ENCODE measurements at regions not wholly inside any gene's neighbourhood (a gene's known extent, or its start where the extent isn't known, plus 50 kb on each side); places are given as distances from the start of the nearest gene placed in this dataset.

DNA sequence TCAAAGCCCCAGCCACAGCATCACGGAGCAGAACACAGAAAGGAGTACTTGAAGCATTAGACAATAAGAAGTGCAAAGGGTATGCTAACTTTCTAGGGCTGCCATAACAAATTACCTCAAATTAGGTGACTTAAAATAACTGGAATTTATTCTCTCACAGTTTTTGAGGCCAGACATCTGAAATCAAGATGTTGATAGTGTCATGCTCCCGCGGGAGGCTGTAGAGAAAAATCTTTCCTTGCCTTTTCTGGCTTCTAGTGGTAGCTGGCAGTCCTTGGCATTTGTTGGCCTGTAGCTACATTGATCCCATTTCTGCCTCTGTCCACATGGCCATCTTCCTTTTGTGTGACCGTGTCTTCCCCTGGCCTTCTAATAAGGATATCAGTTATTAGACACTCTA is 51.9 kb upstream of the SPDL1 start:
- Histone ChIP-seq H3K27me3 (ENCODE audit: control insufficient read depth in 2 of 2, insufficient read depth in 2 of 2, low read length in 2 of 2) (no peaks in the 10 kb centered on the region), H3K4me2 (ENCODE audit: insufficient read depth, low read length) (no peak overlapping the region), H4K20me1 (replicated peaks; ENCODE audit: control insufficient read depth, insufficient read depth, low read length) (no peaks in the 10 kb centered on the region; the same call in 1 of the 2 replicates), H3K9me1 (ENCODE audit: control insufficient read depth, insufficient read depth, low read length) (no peaks in the 10 kb centered on the region), H3K36me3 (ENCODE audit: control insufficient read depth, insufficient read depth, low read length) (no peaks in the 10 kb centered on the region), H3K27ac (ENCODE audit: extremely low read depth, low read depth, low read length) (no peak overlapping the region), H2AFZ (ENCODE audit: low read depth, low read length) (no peak overlapping the region), H3K79me2 (ENCODE audit: control insufficient read depth, insufficient read depth, low read length) (no peaks in the 10 kb centered on the region), H3K4me3 (no peak overlapping the region), H3K4me1 (replicated peaks in 1 of 2; ENCODE audit: control insufficient read depth in 2 of 2, insufficient read depth in 2 of 2, low read length in 2 of 2) (no peaks in the 10 kb centered on the region), H3K9me3 (replicated peaks; ENCODE audit: control insufficient read depth, insufficient read depth, low read depth, low read length) (no peaks in the 10 kb centered on the region), H3K9ac (ENCODE audit: insufficient read depth in 1 of 2, low read depth in 2 of 2, low read length in 2 of 2) (no peak overlapping the region)
- CTCF ChIA-PET (ENCODE audit: low intra/inter-chr PET ratio) = no interaction called here
- no TSS peak for BruUV-seq (replicated peaks)
- in situ Hi-C loops (cut with MboI) = no loop called here
- 1% methylated on average over 4 of the region's 4 CpGs for WGBS (ENCODE audit: insufficient coverage, low coverage, missing lambda C conversion rate)
- FAIRE-seq = no peak
- DNase-seq (ENCODE audit: extremely low read depth in 1 of 4, low spot score in 3 of 4) = no peak
- no peak for ATAC-seq
- POLR2A ChIA-PET = no interaction called here
- intact Hi-C loops (cut with micrococcal nuclease) = no loop called here
- TF ChIP-seq ASH1L (IDR thresholded peaks at IDR 0.05; ENCODE audit: borderline replicate concordance, low read depth, partially characterized antibody) (no peak), CEBPG (CRISPR knock-in tag; IDR thresholded peaks at IDR 0.05) (no peak), CEBPG (tag; conservative IDR thresholded peaks at IDR 0.05 in 1 of 2, IDR thresholded peaks at IDR 0.05 in 1 of 2) (no peak), KLF16 (IDR thresholded peaks at IDR 0.05) (no peak), TEAD1 (CRISPR knock-in tag; IDR thresholded peaks at IDR 0.05) (no peak), SNIP1 (IDR thresholded peaks at IDR 0.05; ENCODE audit: low read depth) (no peak), MECOM (CRISPR knock-in tag; IDR thresholded peaks at IDR 0.05) (no peak)
- TF ChIP-seq, protein P1, sequence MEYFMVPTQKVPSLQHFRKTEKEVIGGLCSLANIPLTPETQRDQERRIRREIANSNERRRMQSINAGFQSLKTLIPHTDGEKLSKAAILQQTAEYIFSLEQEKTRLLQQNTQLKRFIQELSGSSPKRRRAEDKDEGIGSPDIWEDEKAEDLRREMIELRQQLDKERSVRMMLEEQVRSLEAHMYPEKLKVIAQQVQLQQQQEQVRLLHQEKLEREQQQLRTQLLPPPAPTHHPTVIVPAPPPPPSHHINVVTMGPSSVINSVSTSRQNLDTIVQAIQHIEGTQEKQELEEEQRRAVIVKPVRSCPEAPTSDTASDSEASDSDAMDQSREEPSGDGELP (CRISPR knock-in tag; IDR thresholded peaks at IDR 0.05; ENCODE audit: borderline replicate concordance) = no peak
- TF ChIP-seq, protein P2, sequence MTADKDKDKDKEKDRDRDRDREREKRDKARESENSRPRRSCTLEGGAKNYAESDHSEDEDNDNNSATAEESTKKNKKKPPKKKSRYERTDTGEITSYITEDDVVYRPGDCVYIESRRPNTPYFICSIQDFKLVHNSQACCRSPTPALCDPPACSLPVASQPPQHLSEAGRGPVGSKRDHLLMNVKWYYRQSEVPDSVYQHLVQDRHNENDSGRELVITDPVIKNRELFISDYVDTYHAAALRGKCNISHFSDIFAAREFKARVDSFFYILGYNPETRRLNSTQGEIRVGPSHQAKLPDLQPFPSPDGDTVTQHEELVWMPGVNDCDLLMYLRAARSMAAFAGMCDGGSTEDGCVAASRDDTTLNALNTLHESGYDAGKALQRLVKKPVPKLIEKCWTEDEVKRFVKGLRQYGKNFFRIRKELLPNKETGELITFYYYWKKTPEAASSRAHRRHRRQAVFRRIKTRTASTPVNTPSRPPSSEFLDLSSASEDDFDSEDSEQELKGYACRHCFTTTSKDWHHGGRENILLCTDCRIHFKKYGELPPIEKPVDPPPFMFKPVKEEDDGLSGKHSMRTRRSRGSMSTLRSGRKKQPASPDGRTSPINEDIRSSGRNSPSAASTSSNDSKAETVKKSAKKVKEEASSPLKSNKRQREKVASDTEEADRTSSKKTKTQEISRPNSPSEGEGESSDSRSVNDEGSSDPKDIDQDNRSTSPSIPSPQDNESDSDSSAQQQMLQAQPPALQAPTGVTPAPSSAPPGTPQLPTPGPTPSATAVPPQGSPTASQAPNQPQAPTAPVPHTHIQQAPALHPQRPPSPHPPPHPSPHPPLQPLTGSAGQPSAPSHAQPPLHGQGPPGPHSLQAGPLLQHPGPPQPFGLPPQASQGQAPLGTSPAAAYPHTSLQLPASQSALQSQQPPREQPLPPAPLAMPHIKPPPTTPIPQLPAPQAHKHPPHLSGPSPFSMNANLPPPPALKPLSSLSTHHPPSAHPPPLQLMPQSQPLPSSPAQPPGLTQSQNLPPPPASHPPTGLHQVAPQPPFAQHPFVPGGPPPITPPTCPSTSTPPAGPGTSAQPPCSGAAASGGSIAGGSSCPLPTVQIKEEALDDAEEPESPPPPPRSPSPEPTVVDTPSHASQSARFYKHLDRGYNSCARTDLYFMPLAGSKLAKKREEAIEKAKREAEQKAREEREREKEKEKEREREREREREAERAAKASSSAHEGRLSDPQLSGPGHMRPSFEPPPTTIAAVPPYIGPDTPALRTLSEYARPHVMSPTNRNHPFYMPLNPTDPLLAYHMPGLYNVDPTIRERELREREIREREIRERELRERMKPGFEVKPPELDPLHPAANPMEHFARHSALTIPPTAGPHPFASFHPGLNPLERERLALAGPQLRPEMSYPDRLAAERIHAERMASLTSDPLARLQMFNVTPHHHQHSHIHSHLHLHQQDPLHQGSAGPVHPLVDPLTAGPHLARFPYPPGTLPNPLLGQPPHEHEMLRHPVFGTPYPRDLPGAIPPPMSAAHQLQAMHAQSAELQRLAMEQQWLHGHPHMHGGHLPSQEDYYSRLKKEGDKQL (CRISPR knock-in tag; IDR thresholded peaks at IDR 0.05; ENCODE audit: borderline replicate concordance) = no peak
- TF ChIP-seq, protein P3, sequence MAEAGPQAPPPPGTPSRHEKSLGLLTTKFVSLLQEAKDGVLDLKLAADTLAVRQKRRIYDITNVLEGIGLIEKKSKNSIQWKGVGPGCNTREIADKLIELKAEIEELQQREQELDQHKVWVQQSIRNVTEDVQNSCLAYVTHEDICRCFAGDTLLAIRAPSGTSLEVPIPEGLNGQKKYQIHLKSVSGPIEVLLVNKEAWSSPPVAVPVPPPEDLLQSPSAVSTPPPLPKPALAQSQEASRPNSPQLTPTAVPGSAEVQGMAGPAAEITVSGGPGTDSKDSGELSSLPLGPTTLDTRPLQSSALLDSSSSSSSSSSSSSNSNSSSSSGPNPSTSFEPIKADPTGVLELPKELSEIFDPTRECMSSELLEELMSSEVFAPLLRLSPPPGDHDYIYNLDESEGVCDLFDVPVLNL (CRISPR knock-in tag; IDR thresholded peaks at IDR 0.05; ENCODE audit: low read depth) = no peak
- TF ChIP-seq, protein P4, sequence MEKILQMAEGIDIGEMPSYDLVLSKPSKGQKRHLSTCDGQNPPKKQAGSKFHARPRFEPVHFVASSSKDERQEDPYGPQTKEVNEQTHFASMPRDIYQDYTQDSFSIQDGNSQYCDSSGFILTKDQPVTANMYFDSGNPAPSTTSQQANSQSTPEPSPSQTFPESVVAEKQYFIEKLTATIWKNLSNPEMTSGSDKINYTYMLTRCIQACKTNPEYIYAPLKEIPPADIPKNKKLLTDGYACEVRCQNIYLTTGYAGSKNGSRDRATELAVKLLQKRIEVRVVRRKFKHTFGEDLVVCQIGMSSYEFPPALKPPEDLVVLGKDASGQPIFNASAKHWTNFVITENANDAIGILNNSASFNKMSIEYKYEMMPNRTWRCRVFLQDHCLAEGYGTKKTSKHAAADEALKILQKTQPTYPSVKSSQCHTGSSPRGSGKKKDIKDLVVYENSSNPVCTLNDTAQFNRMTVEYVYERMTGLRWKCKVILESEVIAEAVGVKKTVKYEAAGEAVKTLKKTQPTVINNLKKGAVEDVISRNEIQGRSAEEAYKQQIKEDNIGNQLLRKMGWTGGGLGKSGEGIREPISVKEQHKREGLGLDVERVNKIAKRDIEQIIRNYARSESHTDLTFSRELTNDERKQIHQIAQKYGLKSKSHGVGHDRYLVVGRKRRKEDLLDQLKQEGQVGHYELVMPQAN (IDR thresholded peaks at IDR 0.05; ENCODE audit: borderline replicate concordance) = no peak
- TF ChIP-seq, protein P5, sequence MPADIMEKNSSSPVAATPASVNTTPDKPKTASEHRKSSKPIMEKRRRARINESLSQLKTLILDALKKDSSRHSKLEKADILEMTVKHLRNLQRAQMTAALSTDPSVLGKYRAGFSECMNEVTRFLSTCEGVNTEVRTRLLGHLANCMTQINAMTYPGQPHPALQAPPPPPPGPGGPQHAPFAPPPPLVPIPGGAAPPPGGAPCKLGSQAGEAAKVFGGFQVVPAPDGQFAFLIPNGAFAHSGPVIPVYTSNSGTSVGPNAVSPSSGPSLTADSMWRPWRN (IDR thresholded peaks at IDR 0.05; ENCODE audit: low read depth) = no peak

Measured in K562 (cell line).